HepG2 (cell line): ENCODE measurements at regions not wholly inside any gene's neighbourhood (a gene's known extent, or its start where the extent isn't known, plus 50 kb on each side); places are given as distances from the start of the nearest gene placed in this dataset.

ENCODE experiments used
- ATAC-seq: fragments of 200-7000 bp; cut with Tn5 transposase; 3 replicates; pipeline ENCODE4 v1.9.1; 2020; ENCODE audit warnings: mild to moderate bottlenecking, moderate library complexity
- BruUV-seq: library from RNA; stranded (reverse); fragments of 400-500 nt; replicated peaks from 2 replicates; lab custom pipeline; 2021; lab: Mats Ljungman, UMichigan
- CTCF ChIA-PET: fragments of 300-600 bp; formaldehyde crosslinking; extraction: SDS; loops from one replicate; lab custom pipeline; 2021; ENCODE audit warnings: low total read pairs, inconsistent platforms, low intra/inter-chr PET ratio; lab: Yijun Ruan, JAX
- POLR2A ChIA-PET: fragments of 350-600 bp; sonication (Branson Sonifier 250); formaldehyde crosslinking; loops from one replicate; lab custom pipeline; 2020; ENCODE audit warnings: antibody characterized with exemption, inconsistent platforms; lab: Yijun Ruan, JAX
- DNase-seq: peaks from one replicate; pipeline ENCODE4 v3.0.0-alpha.2; 2015; ENCODE audit warnings: low spot score
- FAIRE-seq: peaks from 3 replicates; lab custom pipeline; 2011; peaks lifted over from hg19 to GRCh38; lab: Jason Lieb, UNC
- H2AFZ ChIP-seq: one replicate; pipeline ENCODE4 v1.6.1; 2011; ENCODE audit warnings: low read length, inconsistent platforms
- H3K27ac ChIP-seq: fragments of 300-600 bp; 3 replicates; pipeline ENCODE4 v1.8.0; 2011; ENCODE audit warnings: mixed run types, mild to moderate bottlenecking, mixed read lengths, low read length, inconsistent platforms; ENCODE audit not compliant: insufficient read depth; ENCODE audit errors: extremely low read length
- H3K27me3 ChIP-seq, 2 experiments: fragments of 200-600 bp in 1 of 2; 2 replicates in 1 of 2; 3 replicates in 1 of 2; pipeline versions ENCODE4 v1.6.0 to v1.8.0; 2011; ENCODE audit warnings: low read length in 2 of 2, mild to moderate bottlenecking in 2 of 2, moderate library complexity in 2 of 2, inconsistent platforms in 1 of 2; ENCODE audit not compliant: insufficient read depth in 2 of 2, control insufficient read depth in 1 of 2
- H3K36me3 ChIP-seq, 2 experiments: fragments of 200-600 bp in 1 of 2; replicated peaks in 1 of 2; 2 replicates in 1 of 2; 3 replicates in 1 of 2; pipeline versions ENCODE4 v1.5.1 to v1.8.0; 2011; ENCODE audit warnings: low read length in 2 of 2, inconsistent platforms in 1 of 2; ENCODE audit not compliant: insufficient read depth in 2 of 2, control insufficient read depth in 1 of 2
- H3K4me1 ChIP-seq: 2 replicates; pipeline ENCODE4 v1.5.1; 2012; ENCODE audit warnings: low read length, inconsistent platforms; ENCODE audit not compliant: insufficient read depth
- H3K4me2 ChIP-seq: 2 replicates; pipeline ENCODE4 v1.6.0; 2011; ENCODE audit warnings: low read depth, low read length, inconsistent platforms
- H3K4me3 ChIP-seq, 3 experiments: fragments of 200-600 bp in 1 of 3; sonication (generic), shearing (Covaris generic) in 1 of 3; replicated peaks in 1 of 3; 2 replicates each; pipeline ENCODE4 v1.5.1; 2011 to 2016; ENCODE audit warnings: low read length in 3 of 3, inconsistent platforms in 2 of 3, low read depth in 2 of 3, mild to moderate bottlenecking in 2 of 3, control low read depth in 1 of 3, mixed read lengths in 1 of 3; ENCODE audit not compliant: insufficient read depth in 1 of 3
- H3K79me2 ChIP-seq: one replicate; pipeline ENCODE4 v1.6.1; 2011; ENCODE audit warnings: low read length, inconsistent platforms; ENCODE audit not compliant: insufficient read depth
- H3K9ac ChIP-seq: 2 replicates; pipeline ENCODE4 v1.6.0; 2011; ENCODE audit warnings: mild to moderate bottlenecking, low read depth, low read length, inconsistent platforms; ENCODE audit not compliant: insufficient read depth
- H3K9me3 ChIP-seq: 2 replicates; pipeline ENCODE4 v1.5.1; 2012; ENCODE audit warnings: mild to moderate bottlenecking, low read length
- H4K20me1 ChIP-seq: 2 replicates; pipeline ENCODE4 v1.6.0; 2011; ENCODE audit warnings: inconsistent platforms, mild to moderate bottlenecking, low read length, moderate library complexity; ENCODE audit not compliant: insufficient read depth
- GLMP ChIP-seq: sonication (generic); formaldehyde crosslinking; IDR thresholded peaks from 2 replicates; pipeline ENCODE4 v1.9.0; 2021; ENCODE audit warnings: missing genetic modification reagents, mild to moderate bottlenecking, borderline replicate concordance
- JUND ChIP-seq: sonication (generic); formaldehyde crosslinking; IDR thresholded peaks from 2 replicates; pipeline ENCODE4 v1.8.0; 2022; ENCODE audit warnings: mild to moderate bottlenecking, missing genetic modification reagents
- SNAPC4 ChIP-seq: sonication (generic); formaldehyde crosslinking; IDR thresholded peaks from 2 replicates; pipeline ENCODE4 v1.4.0; 2020; ENCODE audit warnings: mild to moderate bottlenecking, missing genetic modification reagents
- SOX6 ChIP-seq, 2 experiments: fragments of 450-650 bp in 1 of 2; sonication (generic) in 1 of 2; formaldehyde crosslinking in 1 of 2; IDR thresholded peaks; 2 replicates each; pipeline versions ENCODE4 v1.4.0 to v1.6.1; 2017 to 2020; ENCODE audit warnings: antibody characterized with exemption in 1 of 2, mild to moderate bottlenecking in 1 of 2, missing genetic modification reagents in 1 of 2
- ZFP62 ChIP-seq: sonication (generic); formaldehyde crosslinking; IDR thresholded peaks from 2 replicates; pipeline ENCODE4 v1.4.0; 2020; ENCODE audit warnings: missing genetic modification reagents
- ZNF207 ChIP-seq: fragments of 450-650 bp; IDR thresholded peaks from 2 replicates; pipeline ENCODE4 v1.6.1; 2016; ENCODE audit warnings: antibody characterized with exemption, borderline replicate concordance
- ZNF33A ChIP-seq: sonication (generic); formaldehyde crosslinking; IDR thresholded peaks from 2 replicates; pipeline ENCODE4 v1.5.1; 2020; ENCODE audit warnings: missing genetic modification reagents, mild to moderate bottlenecking, moderate library complexity, borderline replicate concordance
- WGBS: methylation state at CpG from one replicate; pipeline ENCODE4 v1.1.6; 2017; ENCODE audit warnings: low lambda C conversion rate; 5-methylcytosine and 5-hydroxymethylcytosine counted together
- in situ Hi-C: cut with HindIII; loops from 2 replicates; pipeline ENCODE4 v1.10.0; 2017; ENCODE audit warnings: low pct_unique_long_range_greater_than_20kb; ENCODE audit not compliant: extremely low pct_ligation_motif_present
- intact Hi-C: fragments of 100-400 bp; cut with micrococcal nuclease; formaldehyde crosslinking; loops from one replicate; pipeline ENCODE4 v1.10.0; 2022; ENCODE audit not compliant: unreplicated experiment

GRCh38 chr2:136645236-136645828 is 120.0 kb upstream of the THSD7B start:
- 0% methylated on average over 3 of the region's 3 CpGs for WGBS
- H4K20me1 ChIP-seq = no peaks in the 10 kb centered on the region
- no peak overlapping the region for H2AFZ ChIP-seq
- FAIRE-seq (no peak), DNase-seq (no peak), ATAC-seq (no peak)
- no peak overlapping the region for H3K9ac ChIP-seq
- intact Hi-C loops = no loop called here
- no peak overlapping the region for H3K4me3 ChIP-seq
- in situ Hi-C loops = no loop called here
- H3K4me1 ChIP-seq = no peaks in the 10 kb centered on the region
- no peaks in the 10 kb centered on the region for H3K27me3 ChIP-seq
- no peaks in the 10 kb centered on the region for H3K79me2 ChIP-seq
- H3K4me2 ChIP-seq = no peak overlapping the region
- ChIA-PET POLR2A (no interaction called here), CTCF (no interaction called here)
- H3K27ac ChIP-seq = no peak overlapping the region
- no peaks in the 10 kb centered on the region for H3K9me3 ChIP-seq
- no TSS peak for BruUV-seq
- TF ChIP-seq ZNF33A (no peak), GLMP (CRISPR knock-in tag) (no peak), ZFP62 (no peak), SNAPC4 (CRISPR knock-in tag) (no peak), ZNF207 (no peak), JUND (CRISPR knock-in tag) (no peak), SOX6 (IDR thresholded peaks at IDR 0.05) (no peak), SOX6 (CRISPR knock-in tag; IDR thresholded peaks at IDR 0.05) (no peak)
- H3K36me3 ChIP-seq = no peaks in the 10 kb centered on the region
